ENCODE measurements at regions not wholly inside any gene's neighbourhood (a gene's known extent, or its start where the extent isn't known, plus 50 kb on each side); places are given as distances from the start of the nearest gene placed in this dataset.
A peak's percentile ranks its signal among the peaks of the same experiment; 100 is the strongest.

DNA sequence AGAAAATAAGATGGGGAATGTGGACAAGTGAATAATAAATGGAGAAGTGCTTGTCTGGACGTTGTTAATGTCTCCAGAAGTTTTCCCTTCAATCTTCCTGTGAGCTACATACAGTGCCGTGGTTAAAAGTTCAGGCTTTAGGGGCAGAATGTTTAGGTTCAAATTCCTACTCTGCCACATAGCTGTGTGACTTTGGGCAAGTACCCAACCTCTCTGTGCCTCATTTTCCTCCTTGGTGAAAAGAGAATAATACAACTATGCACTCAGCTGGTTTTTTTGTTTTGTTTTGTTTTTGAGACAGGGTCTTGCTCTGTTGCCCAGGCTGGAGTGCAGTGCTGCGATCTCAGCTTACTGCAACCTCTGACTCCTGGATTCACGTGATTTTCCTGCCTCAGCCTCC is 143.5 kb downstream of the CHIC2 start:
- no peak for DNase-seq (ENCODE audit: low read depth in 2 of 2)

DNA sequence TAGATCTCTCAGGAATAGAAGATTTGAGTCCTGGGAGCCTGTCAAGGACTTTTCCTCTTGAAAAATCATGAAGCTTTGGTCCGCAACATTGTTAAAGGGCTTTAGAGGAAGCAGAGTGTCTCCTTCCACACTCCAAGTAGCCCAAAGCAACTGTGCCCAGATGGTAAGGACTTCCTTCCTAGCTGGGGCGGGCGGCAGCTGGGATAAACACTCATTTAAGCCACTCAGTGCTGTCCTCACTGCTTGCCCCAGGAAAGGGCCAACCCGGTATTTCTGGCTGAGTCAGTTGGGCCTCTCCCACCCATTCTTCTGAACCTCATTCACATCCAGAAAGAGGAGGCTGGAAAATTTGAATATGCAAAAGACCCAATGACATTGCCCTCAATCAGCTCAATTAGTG is 144.3 kb downstream of the CHIC2 start:
- DNase-seq (ENCODE audit: low read depth in 2 of 2): no peak

DNA sequence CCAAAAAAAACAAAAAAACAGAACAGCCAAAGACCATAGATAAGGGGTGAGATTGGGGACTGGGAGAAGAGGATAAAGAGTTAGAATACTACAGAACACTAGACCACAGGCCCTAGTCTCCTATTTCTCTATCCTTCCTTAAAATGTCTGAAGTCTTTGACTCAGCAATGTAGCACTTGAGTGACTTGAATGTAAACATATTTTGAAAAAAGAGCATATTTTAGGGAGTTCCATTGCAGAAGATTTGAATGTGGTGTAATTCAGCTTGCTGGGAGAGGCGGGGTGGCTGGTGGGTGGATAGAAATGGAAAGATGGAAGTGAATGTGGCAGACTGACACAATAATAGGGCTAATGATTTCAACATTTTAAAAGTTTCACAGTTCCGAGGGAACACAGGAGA is 144.9 kb downstream of the CHIC2 start:
- DNase-seq (ENCODE audit: low read depth in 2 of 2): no peak

DNA sequence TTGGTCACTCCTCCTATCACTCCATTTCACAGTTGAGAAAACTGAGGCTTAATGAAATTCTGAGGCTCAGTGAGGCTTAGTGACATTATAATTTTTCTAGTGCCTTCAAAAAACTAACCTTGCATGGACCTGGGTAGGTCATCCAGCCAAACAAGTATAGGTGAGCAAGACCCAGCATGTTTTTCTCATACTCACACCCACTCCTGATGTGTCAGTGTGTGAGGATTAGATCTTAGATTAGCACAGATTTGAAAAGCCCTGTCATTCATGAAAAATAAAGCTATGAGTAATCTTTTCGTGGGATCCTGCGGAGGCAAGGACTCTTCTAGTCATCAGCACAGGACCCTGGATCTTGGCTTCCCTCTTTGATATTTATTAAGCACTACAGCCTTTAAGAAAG is 146.7 kb downstream of the CHIC2 start:
- DNase-seq (ENCODE audit: low read depth in 2 of 2): no peak

DNA sequence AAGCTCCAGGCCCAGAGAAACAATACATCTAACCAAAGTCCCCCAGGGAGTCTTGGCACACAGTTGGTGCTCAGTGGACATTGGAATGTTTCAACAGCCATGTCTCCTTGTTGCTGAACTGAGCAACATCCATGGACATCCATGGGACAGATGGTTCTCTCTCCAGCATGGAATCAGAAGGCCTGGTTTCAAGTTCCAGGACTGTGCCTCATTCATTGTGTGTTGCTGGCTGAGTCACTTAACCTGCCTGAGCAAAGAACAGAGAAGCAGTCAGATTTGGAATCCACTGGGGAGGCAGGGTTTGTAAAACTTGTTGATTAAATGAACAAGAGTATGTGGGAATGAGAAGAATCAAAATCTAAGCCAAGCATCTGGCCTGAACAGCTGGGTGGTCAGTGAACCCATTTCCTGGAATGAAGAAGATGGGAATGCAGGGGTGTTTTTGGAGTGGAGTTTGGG is 147.9 kb downstream of the CHIC2 start:
- DNase-seq (ENCODE audit: low read depth in 2 of 2): no peak

DNA sequence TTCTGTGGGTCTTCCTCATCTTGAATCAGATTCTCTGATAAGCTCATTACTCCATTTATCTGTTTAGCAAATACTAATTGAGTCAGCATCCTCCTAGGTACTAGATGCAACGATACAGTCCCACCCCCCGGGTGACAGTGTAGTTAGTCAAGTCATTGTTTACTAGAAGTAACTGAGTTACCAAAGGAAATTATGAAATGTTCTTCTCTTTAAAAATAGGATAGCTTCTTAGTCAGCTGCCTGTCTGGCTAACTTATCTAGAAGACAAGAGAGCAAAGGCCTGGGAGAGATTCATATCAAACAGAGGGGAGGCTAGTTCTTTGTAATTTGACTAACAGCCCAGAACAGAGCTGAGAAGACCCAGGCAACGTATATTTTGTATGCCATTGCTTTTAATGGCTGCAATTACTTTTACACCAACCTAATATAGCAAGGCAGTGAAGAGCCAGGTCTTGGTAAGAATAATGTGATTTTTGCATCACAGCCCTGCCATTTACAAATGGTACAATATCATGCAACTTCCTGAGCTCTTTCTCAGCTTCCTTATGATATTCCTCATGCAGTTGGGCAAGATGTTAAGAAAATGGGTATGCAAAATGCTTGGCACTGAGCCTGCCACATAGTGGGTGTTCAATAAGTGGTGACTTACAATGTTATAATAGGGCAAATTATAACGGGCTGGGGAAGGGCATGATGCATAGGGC is 149.9 kb downstream of the CHIC2 start:
- no peak for DNase-seq (ENCODE audit: low read depth in 2 of 2)

DNA sequence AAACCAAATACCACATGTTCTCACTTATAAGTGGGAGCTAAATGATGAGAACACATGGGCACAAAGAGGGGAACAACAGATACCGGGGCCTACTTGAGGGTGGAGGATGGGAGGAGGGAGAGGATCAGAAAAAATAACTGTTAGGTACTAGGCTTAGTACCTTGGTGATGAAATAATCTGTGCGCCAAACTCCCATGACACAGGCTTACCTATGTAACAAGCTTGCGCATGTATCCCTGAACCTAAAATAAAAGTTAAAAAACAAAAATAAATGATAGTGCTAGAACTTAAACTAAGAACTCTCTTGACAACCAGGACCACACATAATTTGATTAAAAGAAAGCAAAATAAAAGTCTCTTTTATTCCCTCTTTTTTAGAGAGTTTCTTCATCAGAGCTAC is 150.6 kb downstream of the CHIC2 start:
- no peak for DNase-seq (ENCODE audit: low read depth in 2 of 2)

DNA sequence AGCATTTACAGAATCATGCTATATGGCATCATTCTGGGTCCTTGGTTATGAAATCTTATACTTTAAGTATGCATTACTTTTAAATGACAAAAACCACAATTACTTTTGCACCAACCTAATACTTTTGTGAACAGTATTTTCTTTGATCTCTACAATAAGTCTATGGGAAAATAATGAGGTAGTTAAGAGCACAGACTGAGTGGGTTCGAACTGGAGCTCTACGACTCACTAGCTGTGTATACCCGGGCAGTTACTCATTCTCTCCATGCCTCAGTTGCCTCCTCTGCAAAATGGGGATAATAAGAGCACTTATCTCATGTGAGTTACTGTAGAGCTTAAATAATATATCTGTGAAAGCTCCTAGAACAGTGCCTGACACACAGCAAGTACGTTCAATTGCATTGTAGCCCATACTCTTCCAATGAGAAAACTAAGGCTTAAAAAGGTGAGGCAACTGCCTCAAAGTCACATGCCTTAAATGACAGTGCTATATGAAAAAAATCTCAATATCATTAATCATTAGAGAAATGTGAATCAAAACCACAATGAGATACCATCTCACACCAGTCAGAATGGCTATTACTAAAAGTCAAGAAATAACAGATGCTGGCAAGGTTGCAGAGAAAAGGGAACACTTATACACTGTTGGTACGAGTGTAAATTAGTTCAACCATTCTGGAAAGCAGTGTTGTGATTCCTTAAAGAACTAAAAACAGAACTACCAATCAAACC is 151.5 kb downstream of the CHIC2 start:
- DNase-seq (ENCODE audit: low read depth in 2 of 2): no peak

DNA sequence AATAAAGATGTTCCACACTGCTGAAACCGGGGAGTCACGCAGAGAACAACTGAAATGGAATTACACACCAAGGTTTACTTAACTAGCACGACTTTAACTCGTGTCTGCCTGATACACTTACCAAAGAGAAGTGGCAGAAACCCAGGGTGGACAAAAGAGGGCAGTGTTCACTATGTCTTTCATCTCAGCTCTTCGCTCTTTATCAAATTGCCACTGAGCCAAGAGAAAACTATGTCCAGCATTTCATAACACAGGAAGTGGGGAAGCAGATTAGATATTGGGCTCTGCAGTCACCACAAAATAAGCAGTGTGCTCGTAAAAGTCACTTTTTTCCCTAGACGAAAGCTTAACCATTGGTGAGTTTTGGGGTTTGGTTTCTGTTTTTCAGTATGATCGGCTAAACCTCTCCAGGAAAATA is 155.7 kb downstream of the CHIC2 start:
- DNase-seq (ENCODE audit: low read depth in 2 of 2): peak; percentile 89 to 90

DNA sequence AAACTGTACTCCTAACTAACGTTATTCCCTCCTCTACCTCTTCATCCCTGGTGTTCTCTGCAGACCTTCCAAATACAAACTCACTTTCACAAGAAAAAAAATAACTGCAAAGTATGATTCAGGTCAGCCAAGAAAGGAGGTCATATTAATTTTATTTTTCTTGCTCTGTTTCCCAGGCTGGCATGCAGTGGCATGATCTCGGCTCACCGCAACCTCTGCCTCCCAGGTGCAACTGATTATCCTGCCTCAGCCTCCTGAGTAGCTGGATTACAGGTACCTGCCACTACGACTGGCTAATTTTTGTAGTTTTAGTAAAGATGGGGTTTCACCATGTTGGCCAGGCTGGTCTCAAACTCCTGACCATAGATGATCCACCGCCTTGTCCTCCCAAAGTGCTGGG is 156.6 kb downstream of the CHIC2 start:
- DNase-seq (ENCODE audit: low read depth in 2 of 2): no peak

DNA sequence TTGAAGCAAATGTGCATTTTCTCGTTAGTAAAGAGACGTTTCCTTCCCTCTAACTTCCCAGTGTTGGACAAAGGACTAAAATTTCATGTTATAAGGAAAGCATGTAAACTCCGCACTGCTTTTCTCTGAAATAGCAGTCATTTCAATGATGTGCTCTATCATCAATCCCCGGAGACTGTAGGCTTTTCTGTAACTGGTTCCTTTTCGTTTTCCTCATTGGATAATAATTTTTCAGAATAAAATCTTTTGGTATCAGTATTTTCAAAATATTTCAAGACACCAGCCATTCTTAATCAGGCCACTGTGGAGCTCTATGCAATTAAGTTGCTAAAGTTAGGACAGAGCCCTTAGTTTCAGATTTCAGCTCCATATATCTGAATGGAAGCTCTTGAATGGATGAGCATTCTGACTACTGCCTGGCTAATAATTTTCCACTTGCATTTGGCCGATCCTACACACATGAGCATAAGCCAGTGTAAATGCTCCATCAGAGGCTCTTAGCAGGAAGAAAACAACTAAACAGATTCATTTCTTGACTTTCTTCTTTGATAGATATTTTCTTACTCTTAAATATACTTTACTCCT is 157.7 kb downstream of the CHIC2 start:
- DNase-seq (ENCODE audit: low read depth in 2 of 2): no peak

DNA sequence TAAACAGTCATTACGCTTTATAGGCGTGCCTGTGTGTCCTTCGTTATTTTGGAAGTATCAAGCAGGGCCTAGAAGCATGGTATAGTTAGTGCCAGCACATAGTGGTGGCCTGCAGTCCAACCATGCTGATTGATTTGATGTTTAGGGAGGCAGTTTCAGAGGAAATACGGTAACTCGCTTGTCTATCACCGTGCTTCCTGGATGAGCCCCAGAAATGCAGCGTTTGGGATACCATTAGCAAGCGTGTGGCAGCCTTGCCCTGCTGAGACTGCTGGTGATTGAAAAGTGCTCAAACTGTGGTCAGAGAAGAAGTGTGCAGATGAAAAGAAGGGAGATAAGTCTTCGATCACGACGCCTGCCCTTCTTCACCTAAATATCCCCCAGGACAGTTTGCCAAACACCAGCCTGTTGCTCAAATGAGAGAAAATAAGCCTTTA is 158.4 kb downstream of the CHIC2 start:
- no peak for DNase-seq (ENCODE audit: low read depth in 2 of 2)

DNA sequence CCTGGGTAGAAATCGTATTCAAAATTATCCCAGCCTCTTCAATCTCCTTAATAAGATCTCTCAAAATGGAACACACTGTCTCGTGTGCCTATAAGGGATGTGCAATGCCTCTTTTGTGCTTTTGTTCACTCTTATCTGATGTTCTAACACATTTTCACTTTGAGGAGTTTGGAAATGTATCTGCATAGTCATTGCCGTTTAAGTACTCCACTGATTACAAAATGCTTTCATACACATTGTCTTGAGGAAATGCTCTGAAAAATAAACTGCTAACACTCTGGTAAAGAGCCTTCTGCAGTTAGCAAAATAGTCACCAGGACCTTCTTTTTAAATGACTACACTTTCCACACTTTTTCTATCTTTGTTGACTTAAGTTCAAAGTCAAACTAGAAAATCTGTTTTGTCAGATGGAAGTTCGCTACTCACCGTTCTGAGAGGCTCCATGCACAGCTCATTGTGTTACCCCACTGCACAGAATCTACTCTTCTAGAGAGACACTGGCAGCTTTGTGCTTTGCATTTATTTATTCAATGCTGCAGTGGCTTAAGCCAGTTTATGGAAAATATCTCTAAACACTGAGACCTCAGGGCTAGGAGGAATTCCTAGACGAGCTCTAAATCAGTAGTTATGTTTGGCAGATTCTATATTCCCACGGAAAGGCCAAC is 159.0 kb downstream of the CHIC2 start:
- DNase-seq (ENCODE audit: low read depth in 2 of 2): no peak

DNA sequence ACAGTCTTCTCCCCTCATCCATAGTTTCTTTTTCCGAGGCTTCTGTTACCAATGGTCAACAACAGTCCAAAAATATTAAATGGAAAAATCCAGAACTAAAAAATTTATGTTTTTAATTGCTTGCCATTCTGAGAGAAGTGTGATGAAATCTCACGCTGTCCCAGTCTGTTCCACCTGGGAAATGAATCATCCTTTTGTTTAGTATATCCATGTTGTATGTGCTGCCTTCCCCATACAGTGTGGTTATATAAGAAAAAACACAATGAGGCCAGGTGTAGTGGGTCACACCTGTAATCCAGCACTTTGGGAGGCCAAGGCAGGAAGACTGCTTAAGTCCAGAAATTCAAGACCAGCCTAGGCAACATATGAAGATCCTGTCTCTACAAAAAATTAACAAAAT is 161.6 kb downstream of the CHIC2 start:
- DNase-seq (ENCODE audit: low read depth in 2 of 2): no peak

DNA sequence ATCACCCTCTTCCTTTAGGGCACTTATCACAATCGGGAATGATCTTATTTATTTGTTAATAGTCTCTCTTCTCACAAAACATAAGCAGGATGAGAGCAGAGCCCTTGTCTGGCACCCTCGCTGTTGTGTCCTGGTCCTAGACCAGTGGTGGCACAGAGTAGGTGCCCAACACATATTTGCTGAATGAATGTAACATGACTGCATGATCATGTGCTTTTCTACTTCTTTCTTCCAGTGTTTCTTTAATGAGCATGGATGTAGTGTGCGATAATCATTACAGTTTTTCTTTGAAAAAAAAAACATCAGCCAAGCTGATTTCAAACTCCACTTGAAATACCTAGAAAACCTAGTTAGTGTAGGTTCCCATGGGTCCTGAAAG is 164.1 kb downstream of the CHIC2 start:
- no peak for DNase-seq (ENCODE audit: low read depth in 2 of 2)

DNA sequence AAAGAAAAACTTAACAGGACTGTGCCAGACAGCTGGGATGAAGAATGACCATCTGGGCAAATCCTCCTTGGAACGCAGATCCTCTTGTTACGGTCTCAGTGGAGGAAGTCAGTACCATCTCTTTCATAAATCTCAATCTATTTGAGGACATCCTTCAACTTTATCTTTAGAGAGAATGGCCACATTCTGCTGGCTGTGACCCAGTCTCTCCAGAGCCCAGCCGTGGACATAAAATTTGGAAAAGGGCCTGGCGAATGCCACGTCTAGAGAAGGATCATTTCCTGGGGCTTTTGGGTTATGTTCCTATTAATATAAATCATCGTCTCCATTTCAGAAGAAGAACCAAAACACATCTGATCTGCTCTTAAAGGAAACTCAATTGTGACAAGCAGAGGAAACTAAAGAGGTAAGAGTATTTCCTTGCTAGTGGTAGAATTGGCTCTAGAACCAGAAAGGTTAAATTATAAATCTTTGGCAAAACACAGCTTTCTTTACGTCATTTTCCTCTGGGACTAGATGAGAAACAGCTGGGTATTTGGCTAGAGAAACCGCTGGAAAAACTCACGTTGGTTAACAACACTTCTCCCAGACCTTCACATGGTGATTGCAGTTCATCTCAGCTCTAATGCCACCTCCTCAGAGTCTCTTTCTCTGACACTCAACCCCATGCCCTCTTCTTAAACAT is 164.7 kb downstream of the CHIC2 start:
- DNase-seq (ENCODE audit: low read depth in 2 of 2): peak; percentile 81 to 83

DNA sequence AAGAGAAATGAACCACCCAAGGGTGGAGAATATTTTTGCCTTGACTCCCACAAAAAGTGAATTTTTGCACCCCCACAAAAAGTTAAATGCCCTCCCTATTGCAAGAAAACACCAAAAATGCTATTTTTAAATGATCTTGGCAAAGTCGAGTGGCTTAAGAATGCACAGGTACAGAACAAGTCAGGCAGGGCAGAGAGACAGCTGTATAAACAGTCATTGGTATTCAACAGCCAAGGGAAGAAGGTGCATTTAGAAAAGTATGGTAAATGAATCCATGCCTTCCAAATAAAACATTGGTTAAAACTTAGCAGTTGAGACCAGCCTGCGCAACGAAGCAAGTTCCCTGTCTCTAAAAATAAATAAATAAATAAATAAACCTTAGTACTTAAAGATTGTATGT is 169.3 kb downstream of the CHIC2 start:
- no peak for DNase-seq (ENCODE audit: low read depth in 2 of 2)

DNA sequence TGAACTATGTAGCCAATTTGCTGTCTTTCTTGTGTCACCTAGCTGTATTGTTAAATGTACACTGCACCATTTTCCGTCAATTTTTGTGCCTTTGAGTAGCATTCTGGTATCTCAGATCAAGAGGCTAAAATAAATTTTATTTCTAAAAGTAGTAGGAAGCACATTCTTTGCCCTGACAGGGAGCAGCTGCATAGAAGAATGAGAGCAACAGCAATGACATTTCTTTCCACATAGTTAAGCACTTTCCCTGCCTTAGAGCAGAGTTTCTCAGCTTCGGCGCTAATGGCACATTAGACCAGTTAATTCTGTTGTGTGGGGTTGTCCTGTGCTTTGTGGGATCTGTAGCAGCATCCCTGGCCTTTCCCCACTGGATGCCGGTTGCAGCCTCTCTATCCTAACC is 173.9 kb downstream of the CHIC2 start:
- no peak for DNase-seq (ENCODE audit: low read depth in 2 of 2)

DNA sequence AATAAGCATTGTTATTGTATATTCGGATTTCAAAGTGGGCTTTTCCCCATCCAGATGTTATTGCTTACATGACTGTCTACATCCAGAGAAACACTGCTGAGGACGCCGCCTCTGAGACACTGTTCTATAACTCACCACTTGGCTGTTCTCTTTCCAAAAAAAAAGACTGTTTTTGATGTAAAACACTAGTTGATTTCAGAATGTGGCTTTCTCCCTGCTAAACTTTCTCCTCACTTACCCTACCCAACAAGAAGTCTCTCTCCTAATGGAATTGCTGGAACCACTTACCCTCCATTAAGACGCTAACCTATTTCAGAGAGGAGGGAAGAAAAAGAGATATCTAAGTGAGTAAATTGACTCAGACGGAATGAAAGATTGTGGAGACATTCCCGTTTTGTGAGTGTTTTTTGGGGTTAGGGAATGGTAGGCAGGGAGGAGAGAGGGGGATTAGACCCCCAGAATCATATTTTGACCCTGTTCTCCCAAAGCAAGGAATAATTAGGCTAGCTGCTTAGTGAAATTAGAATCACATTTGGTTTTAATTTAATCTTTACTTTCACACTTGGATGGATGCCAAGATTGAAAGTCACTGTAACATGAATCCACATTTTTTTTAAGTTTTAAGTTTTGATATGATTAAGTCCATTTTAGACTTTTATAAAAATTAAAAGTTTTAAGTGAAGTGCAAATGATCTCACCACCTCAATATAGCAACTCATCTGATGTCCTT is 174.9 kb downstream of the CHIC2 start:
- DNase-seq (ENCODE audit: low read depth in 2 of 2): peak; percentile 32 to 39

DNA sequence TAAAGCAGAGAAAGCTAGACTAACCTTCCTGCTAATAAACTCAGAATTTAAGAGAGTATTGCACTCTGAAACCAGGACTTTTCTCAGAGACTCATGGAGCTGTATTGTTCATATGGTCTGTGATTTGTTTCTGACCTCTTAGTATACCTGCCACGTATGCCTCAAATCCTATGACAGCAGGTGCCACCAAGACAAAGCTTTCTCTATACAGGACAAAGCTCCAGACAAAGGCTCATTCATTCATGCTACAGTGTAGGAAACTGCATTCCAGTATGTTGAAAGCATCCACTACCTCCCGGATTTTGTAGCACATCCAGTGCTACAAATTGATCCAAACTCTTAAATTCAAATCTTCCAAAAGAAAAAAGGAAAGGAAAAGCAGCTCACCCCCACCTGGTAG is 178.3 kb downstream of the CHIC2 start:
- DNase-seq (ENCODE audit: low read depth in 2 of 2): no peak

DNA sequence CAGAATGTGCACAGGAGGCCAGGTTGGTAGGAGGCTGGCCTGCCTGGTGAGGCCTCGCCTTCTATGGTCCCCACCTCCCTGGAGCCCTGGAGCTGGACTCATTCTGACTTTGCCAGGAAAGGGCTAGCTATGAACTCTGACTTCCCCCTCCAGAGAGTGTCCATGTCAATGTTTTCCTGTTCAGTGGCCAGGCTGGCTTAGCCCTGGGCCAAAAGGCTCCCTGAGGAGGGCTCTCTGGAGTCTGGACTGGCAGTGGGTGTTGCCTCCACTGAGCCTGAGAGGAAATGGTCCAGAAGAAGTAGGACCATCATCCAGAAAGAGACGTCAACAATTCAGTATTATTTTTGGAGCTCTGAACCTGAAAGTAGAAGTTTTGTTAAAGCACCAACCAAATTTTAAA is 178.7 kb downstream of the CHIC2 start:
- no peak for DNase-seq (ENCODE audit: low read depth in 2 of 2)
